H1 (cell line): ENCODE measurements at regions not wholly inside any gene's neighbourhood (a gene's known extent, or its start where the extent isn't known, plus 50 kb on each side); places are given as distances from the start of the nearest gene placed in this dataset.

Experiments used
- CTCF ChIA-PET: fragments of 300-600 bp; sonication (Branson Sonifier 250); formaldehyde crosslinking; loops from one replicate; lab custom pipeline; 2021; ENCODE audit not compliant: partially characterized antibody; lab: Charles Lee
- POLR2A ChIA-PET: fragments of 300-600 bp; sonication (Branson Sonifier 250); formaldehyde crosslinking; loops from one replicate; lab custom pipeline; 2021; ENCODE audit warnings: inconsistent platforms; ENCODE audit not compliant: partially characterized antibody; lab: Charles Lee
- DNase-seq, 2 experiments: peaks; one replicate each; pipeline versions ENCODE4 v3.0.0 to v3.0.0-alpha.2; 2010 to 2022; ENCODE audit warnings: low spot score in 2 of 2, low read depth in 1 of 2, mixed read lengths in 1 of 2
- FAIRE-seq: peaks from 2 replicates; lab custom pipeline; 2011; peaks lifted over from hg19 to GRCh38; lab: Jason Lieb, UNC
- H2AFZ ChIP-seq: 2 replicates; pipeline ENCODE4 v1.8.1; 2012; ENCODE audit warnings: low read length, inconsistent platforms
- H2AK5ac ChIP-seq: 2 replicates; pipeline ENCODE4 v1.6.1; 2013; ENCODE audit warnings: low read depth, low read length
- H2BK120ac ChIP-seq: replicated peaks from 2 replicates; pipeline ENCODE3; 2013; ENCODE audit warnings: low read depth, low read length, inconsistent platforms
- H2BK12ac ChIP-seq: 2 replicates; pipeline ENCODE4 v1.6.1; 2013; ENCODE audit warnings: low read depth, low read length
- H2BK15ac ChIP-seq: 2 replicates; pipeline ENCODE4 v1.6.1; 2013; ENCODE audit warnings: low read length
- H2BK20ac ChIP-seq: 2 replicates; pipeline ENCODE4 v1.6.1; 2013; ENCODE audit warnings: low read length
- H2BK5ac ChIP-seq: 2 replicates; pipeline ENCODE4 v1.6.1; 2013; ENCODE audit warnings: low read depth, low read length
- H3K14ac ChIP-seq: 2 replicates; pipeline ENCODE4 v1.6.1; 2013; ENCODE audit warnings: inconsistent platforms; ENCODE audit not compliant: insufficient read length
- H3K18ac ChIP-seq: 2 replicates; pipeline ENCODE4 v1.6.1; 2013; ENCODE audit warnings: low read length; ENCODE audit errors: extremely low read depth
- H3K23ac ChIP-seq: 2 replicates; pipeline ENCODE4 v1.6.1; 2013; ENCODE audit warnings: inconsistent platforms; ENCODE audit not compliant: insufficient read length
- H3K23me2 ChIP-seq: 2 replicates; pipeline ENCODE4 v1.6.1; 2013; ENCODE audit warnings: low read depth, low read length
- H3K27ac ChIP-seq: 2 replicates; pipeline ENCODE4 v1.6.1; 2011; ENCODE audit warnings: low read depth, low read length, inconsistent platforms
- H3K27me3 ChIP-seq, 4 experiments: replicated peaks in 1 of 4; 1 replicate in 1 of 4; 2 replicates in 3 of 4; pipeline versions ENCODE4 v1.6.1 to v1.8.1; 2011 to 2013; ENCODE audit warnings: low read length in 3 of 4, mild to moderate bottlenecking in 3 of 4, inconsistent platforms in 2 of 4, mixed read lengths in 2 of 4, moderate library complexity in 1 of 4; ENCODE audit not compliant: control insufficient read depth in 3 of 4, insufficient read depth in 3 of 4; ENCODE audit errors: extremely low read depth in 1 of 4
- H3K36me3 ChIP-seq, 4 experiments: 2 replicates each; pipeline versions ENCODE4 v1.6.1 to v1.8.1; 2011 to 2013; ENCODE audit warnings: mild to moderate bottlenecking in 4 of 4, low read length in 3 of 4, moderate library complexity in 2 of 4, control low read depth in 1 of 4, inconsistent platforms in 1 of 4; ENCODE audit not compliant: insufficient read depth in 4 of 4, control insufficient read depth in 2 of 4
- H3K4ac ChIP-seq: replicated peaks from 2 replicates; pipeline ENCODE3; 2013; ENCODE audit warnings: low read length, low read depth, mixed read lengths, inconsistent platforms; ENCODE audit not compliant: insufficient read length
- H3K4me1 ChIP-seq, 4 experiments: replicated peaks in 1 of 4; 1 replicate in 1 of 4; 2 replicates in 3 of 4; pipeline versions ENCODE4 v1.6.1 to v1.8.1; 2011 to 2013; ENCODE audit warnings: low read length in 3 of 4, inconsistent platforms in 2 of 4, mixed read lengths in 1 of 4; ENCODE audit not compliant: insufficient read depth in 4 of 4, control insufficient read depth in 3 of 4
- H3K4me2 ChIP-seq, 2 experiments: 2 replicates each; pipeline versions ENCODE4 v1.6.1 to v1.8.1; 2011 to 2013; ENCODE audit warnings: low read depth in 2 of 2, low read length in 2 of 2, control low read depth in 1 of 2, inconsistent platforms in 1 of 2, mild to moderate bottlenecking in 1 of 2; ENCODE audit not compliant: insufficient read depth in 1 of 2
- H3K4me3 ChIP-seq, 4 experiments: fragments of 200-600, 300-600 bp in 1 of 4; sonication (generic), shearing (Covaris generic), sonication (Bioruptor Twin) in 1 of 4; 2 replicates each; pipeline versions ENCODE4 v1.5.1 to v1.8.1; 2011 to 2016; ENCODE audit warnings: low read length in 4 of 4, low read depth in 3 of 4, control low read depth in 2 of 4, inconsistent platforms in 2 of 4, mild to moderate bottlenecking in 2 of 4, mixed read lengths in 1 of 4, moderate library complexity in 1 of 4; ENCODE audit not compliant: insufficient read depth in 2 of 4; ENCODE audit errors: extremely low read depth in 1 of 4
- H3K56ac ChIP-seq: replicated peaks from 2 replicates; pipeline ENCODE3; 2013; ENCODE audit warnings: low read depth, mild to moderate bottlenecking, mixed read lengths, low read length, inconsistent platforms; ENCODE audit not compliant: insufficient read length
- H3K79me1 ChIP-seq: 2 replicates; pipeline ENCODE4 v1.6.1; 2013; ENCODE audit warnings: low read depth, low read length, control low read depth
- H3K79me2 ChIP-seq, 2 experiments: 2 replicates each; pipeline versions ENCODE4 v1.6.1 to v1.8.1; 2012 to 2013; ENCODE audit warnings: low read length in 2 of 2, mild to moderate bottlenecking in 2 of 2, inconsistent platforms in 1 of 2; ENCODE audit not compliant: insufficient read depth in 2 of 2, control insufficient read depth in 1 of 2
- H3K9ac ChIP-seq, 4 experiments: replicated peaks in 1 of 4; 1 replicate in 1 of 4; 2 replicates in 3 of 4; pipeline versions ENCODE4 v1.6.1 to v1.8.1; 2011 to 2013; ENCODE audit warnings: low read depth in 3 of 4, low read length in 3 of 4, control low read depth in 2 of 4, mild to moderate bottlenecking in 2 of 4, moderate library complexity in 2 of 4, inconsistent platforms in 1 of 4; ENCODE audit errors: extremely low read depth in 1 of 4
- H3K9me3 ChIP-seq, 2 experiments: 2 replicates each; pipeline versions ENCODE4 v1.6.1 to v1.8.1; 2012 to 2013; ENCODE audit warnings: mild to moderate bottlenecking in 2 of 2, moderate library complexity in 2 of 2, control low read depth in 1 of 2, inconsistent platforms in 1 of 2, low read depth in 1 of 2, low read length in 1 of 2, mixed read lengths in 1 of 2; ENCODE audit not compliant: insufficient read depth in 2 of 2
- H4K20me1 ChIP-seq, 2 experiments: replicated peaks in 1 of 2; 2 replicates each; pipeline versions ENCODE3 to v1.8.1; 2011 to 2013; ENCODE audit warnings: inconsistent platforms in 2 of 2, low read length in 2 of 2, mild to moderate bottlenecking in 1 of 2; ENCODE audit not compliant: insufficient read depth in 2 of 2, control insufficient read depth in 1 of 2
- H4K5ac ChIP-seq: 2 replicates; pipeline ENCODE4 v1.6.1; 2013; ENCODE audit warnings: low read length, low read depth, mixed read lengths, inconsistent platforms; ENCODE audit not compliant: insufficient read length
- H4K8ac ChIP-seq: 2 replicates; pipeline ENCODE4 v1.8.0; 2013; ENCODE audit warnings: mild to moderate bottlenecking, moderate library complexity, low read length, inconsistent platforms; ENCODE audit not compliant: insufficient read depth; ENCODE audit errors: extremely low read depth
- H4K91ac ChIP-seq: replicated peaks from 2 replicates; pipeline ENCODE3; 2013; ENCODE audit warnings: low read length, mixed read lengths, inconsistent platforms; ENCODE audit not compliant: insufficient read length
- KDM5A ChIP-seq: fragments of 200-600 bp; IDR thresholded peaks from 2 replicates; pipeline ENCODE4 v1.7.1; 2012; ENCODE audit warnings: mild to moderate bottlenecking, low read length, inconsistent platforms, mixed read lengths
- NRF1 ChIP-seq: IDR thresholded peaks from 2 replicates; pipeline ENCODE4 v1.6.1; 2011; ENCODE audit warnings: mild to moderate bottlenecking, low read depth, low read length, improper control_type of control experiment
- TCF12 ChIP-seq: IDR thresholded peaks from 2 replicates; pipeline ENCODE4 v1.6.1; 2011; ENCODE audit warnings: low read depth, mild to moderate bottlenecking, low read length
- WGBS, 2 experiments: shearing (Covaris generic) in 1 of 2; methylation state at CpG; one replicate each; pipeline versions ENCODE4 v1.1.6 to v1.1.7; 2013 to 2015; ENCODE audit warnings: low lambda C conversion rate in 2 of 2, mixed read lengths in 2 of 2, inconsistent platforms in 1 of 2, low coverage in 1 of 2, missing lambda C conversion rate in 1 of 2; ENCODE audit not compliant: insufficient replicate concordance in 2 of 2, insufficient coverage in 1 of 2, insufficient read length in 1 of 2; ENCODE audit errors: extremely low coverage in 1 of 2, missing lambda C conversion rate in 1 of 2; 5-methylcytosine and 5-hydroxymethylcytosine counted together
- TF ChIP-seq, protein P1 (sequence below): IDR thresholded peaks from 2 replicates; pipeline ENCODE4 v1.6.1; 2012; ENCODE audit warnings: inconsistent platforms
- TF ChIP-seq, protein P2 (sequence below): IDR thresholded peaks from 2 replicates; pipeline ENCODE4 v1.6.1; 2012; ENCODE audit warnings: inconsistent platforms

DNA sequence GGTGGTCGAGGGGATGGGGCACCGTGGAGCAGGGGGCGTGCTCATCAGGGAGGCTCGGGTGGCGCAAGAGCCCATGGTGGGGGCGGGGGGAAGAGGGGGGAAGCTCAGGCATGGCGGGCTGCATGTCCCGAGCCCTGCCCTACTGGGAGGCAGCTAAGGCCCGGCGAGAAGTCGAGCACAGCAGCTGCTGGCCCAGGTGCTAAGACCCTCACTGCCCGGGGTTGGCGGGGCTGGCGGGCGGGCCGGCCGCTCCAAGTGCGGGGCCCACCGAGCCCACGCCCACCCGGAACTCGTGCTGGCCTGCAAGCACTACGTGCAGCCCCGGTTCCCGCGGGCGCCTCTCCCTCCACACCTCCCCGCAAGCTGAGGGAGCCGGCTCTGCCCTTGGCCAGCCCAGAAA lies 55.0 kb upstream of the FAM171A1 start:
- no peak overlapping the region for H3K18ac ChIP-seq
- no peak overlapping the region for H2AK5ac ChIP-seq
- TF ChIP-seq KDM5A (no peak), NRF1 (no peak), TCF12 (no peak)
- TF ChIP-seq, protein P1, sequence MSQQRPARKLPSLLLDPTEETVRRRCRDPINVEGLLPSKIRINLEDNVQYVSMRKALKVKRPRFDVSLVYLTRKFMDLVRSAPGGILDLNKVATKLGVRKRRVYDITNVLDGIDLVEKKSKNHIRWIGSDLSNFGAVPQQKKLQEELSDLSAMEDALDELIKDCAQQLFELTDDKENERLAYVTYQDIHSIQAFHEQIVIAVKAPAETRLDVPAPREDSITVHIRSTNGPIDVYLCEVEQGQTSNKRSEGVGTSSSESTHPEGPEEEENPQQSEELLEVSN: no peak
- TF ChIP-seq, protein P2, sequence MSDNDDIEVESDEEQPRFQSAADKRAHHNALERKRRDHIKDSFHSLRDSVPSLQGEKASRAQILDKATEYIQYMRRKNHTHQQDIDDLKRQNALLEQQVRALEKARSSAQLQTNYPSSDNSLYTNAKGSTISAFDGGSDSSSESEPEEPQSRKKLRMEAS: no peak
- TF ChIP-seq, all 59 proteins: peak for 0
- Histone ChIP-seq H3K23me2 (no peaks in the 10 kb centered on the region), H3K79me2 (no peaks in the 10 kb centered on the region), H2BK15ac (no peak overlapping the region), H3K4me3 (no peak overlapping the region), H3K14ac (no peak overlapping the region), H3K36me3 (no peaks in the 10 kb centered on the region), H2BK120ac (no peak overlapping the region), H4K8ac (no peak overlapping the region), H3K27ac (no peak overlapping the region), H3K4me2 (no peak overlapping the region), H2BK12ac (no peak overlapping the region), H3K56ac (no peak overlapping the region), H3K79me1 (no peaks in the 10 kb centered on the region), H3K9ac (no peak overlapping the region), H3K9me3 (no peaks in the 10 kb centered on the region), H3K23ac (no peak overlapping the region), H3K27me3 (no peaks in the 10 kb centered on the region), H4K5ac (no peak overlapping the region), H2BK20ac (no peak overlapping the region), H4K20me1 (no peaks in the 10 kb centered on the region), H3K4ac (no peak overlapping the region), H4K91ac (no peak overlapping the region), H2AFZ (no peak overlapping the region), H3K4me1 (no peaks in the 10 kb centered on the region), H2BK5ac (no peak overlapping the region)
- FAIRE-seq (no peak), DNase-seq (no peak)
- POLR2A ChIA-PET: no interaction called here
- CTCF ChIA-PET: interaction anchor here (1.0 to 3.2 kb wide), 9 partner anchors 8 to 320 kb away, joined by 3 to 13 read pairs (median 4); no protein-coding TSS in a partner anchor
- 83% methylated on average over 7 of the region's 29 CpGs; no CpG with 5 or more reads in 1 of the 2 experiments for WGBS, 2 experiments
